Upper lobe of right lung (tissue), 1 donor: ENCODE measurements at regions not wholly inside any gene's neighbourhood (a gene's known extent, or its start where the extent isn't known, plus 50 kb on each side); places are given as distances from the start of the nearest gene placed in this dataset.
"Not testable (repeated sequence)": the region's sequence is repeated elsewhere in the genome, so short reads cannot be mapped to it uniquely, and the experiment has no call there.

Experiments used
- ATAC-seq: fragments of 200-7000 bp; cut with Tn5 transposase; one replicate; pipeline ENCODE4 v1.9.1; 2020; ENCODE audit warnings: mild to moderate bottlenecking, moderate library complexity
- DNase-seq: peaks from one replicate; pipeline ENCODE4 v3.0.0-alpha.2; 2020
- H3K27ac ChIP-seq: fragments of 200-600 bp; one replicate; pipeline ENCODE4 v1.8.0; 2022
- H3K27me3 ChIP-seq: fragments of 200-600 bp; one replicate; pipeline ENCODE4 v1.8.0; 2022; ENCODE audit warnings: mild to moderate bottlenecking
- H3K36me3 ChIP-seq: fragments of 200-600 bp; one replicate; pipeline ENCODE4 v1.8.0; 2022
- H3K4me1 ChIP-seq: fragments of 200-600 bp; one replicate; pipeline ENCODE4 v1.8.0; 2022
- H3K4me3 ChIP-seq: fragments of 200-600 bp; one replicate; pipeline ENCODE4 v1.8.0; 2022; ENCODE audit warnings: mild to moderate bottlenecking
- H3K9me3 ChIP-seq: fragments of 200-600 bp; one replicate; pipeline ENCODE4 v1.8.0; 2022
- intact Hi-C: fragments of 100-400 bp; cut with DNase I; formaldehyde crosslinking; loops from one replicate; pipeline ENCODE4 v1.11.0; 2022
- TF ChIP-seq, protein P1 (sequence below): fragments of 200-600 bp; IDR thresholded peaks from one replicate; pipeline ENCODE4 v1.8.0; 2022; ENCODE audit warnings: antibody characterized with exemption
- donor health status: DM: no; HTN: yes; CAD: no; lungs with severe emphysema.

DNA sequence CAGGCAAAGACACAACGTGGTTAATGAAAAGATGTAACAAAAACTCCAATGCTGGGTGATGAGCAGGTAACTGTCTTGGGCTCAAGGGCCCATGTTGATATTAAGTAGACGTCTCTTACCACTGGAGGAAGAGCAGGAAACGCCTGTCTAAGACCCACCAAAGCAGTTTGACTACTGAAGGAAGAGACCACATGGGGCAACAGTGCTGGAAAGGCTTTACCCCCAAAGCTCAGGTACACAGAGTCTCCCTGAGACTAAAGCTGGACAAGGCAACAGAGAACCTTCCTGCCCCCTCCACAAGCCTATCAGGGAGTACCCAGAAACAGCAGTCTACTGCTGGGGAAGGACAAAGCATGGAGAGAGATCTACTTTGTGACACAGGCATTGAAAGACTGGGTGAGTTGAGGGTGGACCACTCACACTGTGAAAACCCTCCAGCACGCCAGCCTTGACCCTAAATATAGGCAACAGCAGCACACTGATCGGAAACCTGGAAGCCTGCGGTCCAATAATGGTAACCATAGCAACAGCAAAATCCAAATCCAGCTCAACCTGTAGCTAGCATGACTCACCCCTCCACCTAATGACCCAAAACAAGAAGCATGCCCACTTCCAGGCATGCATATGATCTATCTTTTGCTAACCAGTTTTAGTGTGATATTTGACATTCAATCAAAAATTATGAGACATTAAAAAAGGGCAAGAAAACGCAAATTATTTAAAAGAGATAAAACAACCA, 270.5 kb upstream of the SDK2 start:
- intact Hi-C loops: no loop called here
- TF ChIP-seq, protein P1, sequence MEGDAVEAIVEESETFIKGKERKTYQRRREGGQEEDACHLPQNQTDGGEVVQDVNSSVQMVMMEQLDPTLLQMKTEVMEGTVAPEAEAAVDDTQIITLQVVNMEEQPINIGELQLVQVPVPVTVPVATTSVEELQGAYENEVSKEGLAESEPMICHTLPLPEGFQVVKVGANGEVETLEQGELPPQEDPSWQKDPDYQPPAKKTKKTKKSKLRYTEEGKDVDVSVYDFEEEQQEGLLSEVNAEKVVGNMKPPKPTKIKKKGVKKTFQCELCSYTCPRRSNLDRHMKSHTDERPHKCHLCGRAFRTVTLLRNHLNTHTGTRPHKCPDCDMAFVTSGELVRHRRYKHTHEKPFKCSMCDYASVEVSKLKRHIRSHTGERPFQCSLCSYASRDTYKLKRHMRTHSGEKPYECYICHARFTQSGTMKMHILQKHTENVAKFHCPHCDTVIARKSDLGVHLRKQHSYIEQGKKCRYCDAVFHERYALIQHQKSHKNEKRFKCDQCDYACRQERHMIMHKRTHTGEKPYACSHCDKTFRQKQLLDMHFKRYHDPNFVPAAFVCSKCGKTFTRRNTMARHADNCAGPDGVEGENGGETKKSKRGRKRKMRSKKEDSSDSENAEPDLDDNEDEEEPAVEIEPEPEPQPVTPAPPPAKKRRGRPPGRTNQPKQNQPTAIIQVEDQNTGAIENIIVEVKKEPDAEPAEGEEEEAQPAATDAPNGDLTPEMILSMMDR: no peak

DNA sequence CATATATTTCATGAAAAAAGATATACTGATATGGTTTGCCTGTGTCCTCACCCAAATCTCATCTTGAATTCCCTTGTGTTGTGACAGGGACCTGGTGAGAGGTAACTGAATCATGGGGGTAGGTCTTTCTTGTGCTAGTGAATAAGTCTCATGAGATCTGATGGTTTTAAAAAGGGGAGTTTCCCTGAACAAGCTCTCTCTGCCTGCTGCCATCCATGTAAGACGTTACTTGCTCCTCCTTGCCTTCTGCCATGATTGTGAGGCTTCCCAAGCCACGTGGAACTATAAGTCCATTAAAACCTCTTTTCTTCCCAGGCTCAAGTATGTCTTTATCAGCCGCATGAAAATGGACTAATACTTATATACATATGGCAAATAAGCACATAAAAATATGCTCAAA, 274.8 kb upstream of the SDK2 start:
- H3K36me3 ChIP-seq, H3K9me3 ChIP-seq, H3K27ac ChIP-seq, ATAC-seq, H3K27me3 ChIP-seq, intact Hi-C loops, H3K4me1 ChIP-seq, H3K4me3 ChIP-seq, DNase-seq: not testable (repeated sequence)

More for the DNA sequence above, 270.5 kb upstream of the SDK2 start:
- Histone ChIP-seq H3K4me3 (no peak overlapping the region), H3K36me3 (no peaks in the 10 kb centered on the region), H3K4me1 (no peaks in the 10 kb centered on the region), H3K27ac (no peak overlapping the region), H3K9me3 (no peaks in the 10 kb centered on the region), H3K27me3 (no peaks in the 10 kb centered on the region)
- ATAC-seq (no peak), DNase-seq (no peak)

DNA sequence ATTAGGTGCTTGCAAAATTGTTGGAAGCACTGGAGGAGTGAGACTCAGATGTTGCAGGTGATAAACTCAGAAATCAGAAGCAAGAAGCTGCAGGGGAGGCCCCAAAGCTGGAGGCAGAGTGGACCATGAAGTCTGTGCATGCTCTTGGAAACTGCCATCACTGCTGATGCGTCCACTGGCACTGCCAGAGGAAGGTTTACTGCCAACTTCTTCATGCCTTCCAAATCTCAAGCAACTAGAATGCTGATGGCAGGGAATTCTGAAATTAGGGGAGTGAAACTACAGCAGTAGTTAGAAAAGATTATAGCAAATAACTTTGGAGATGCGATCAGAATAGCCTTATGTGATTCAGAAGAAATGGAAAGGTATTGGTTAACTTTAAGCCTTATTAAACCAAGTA, 277.1 kb upstream of the SDK2 start:
- Histone ChIP-seq H3K9me3 (no peaks in the 10 kb centered on the region), H3K27me3 (peaks cover 6% of the 10 kb centered on the region), H3K4me3 (no peak overlapping the region), H3K27ac (no peak overlapping the region), H3K4me1 (no peaks in the 10 kb centered on the region), H3K36me3 (no peaks in the 10 kb centered on the region)
- DNase-seq: no peak
- ATAC-seq: no peak
- intact Hi-C loops: no loop called here
- TF ChIP-seq, protein P1: no peak

DNA sequence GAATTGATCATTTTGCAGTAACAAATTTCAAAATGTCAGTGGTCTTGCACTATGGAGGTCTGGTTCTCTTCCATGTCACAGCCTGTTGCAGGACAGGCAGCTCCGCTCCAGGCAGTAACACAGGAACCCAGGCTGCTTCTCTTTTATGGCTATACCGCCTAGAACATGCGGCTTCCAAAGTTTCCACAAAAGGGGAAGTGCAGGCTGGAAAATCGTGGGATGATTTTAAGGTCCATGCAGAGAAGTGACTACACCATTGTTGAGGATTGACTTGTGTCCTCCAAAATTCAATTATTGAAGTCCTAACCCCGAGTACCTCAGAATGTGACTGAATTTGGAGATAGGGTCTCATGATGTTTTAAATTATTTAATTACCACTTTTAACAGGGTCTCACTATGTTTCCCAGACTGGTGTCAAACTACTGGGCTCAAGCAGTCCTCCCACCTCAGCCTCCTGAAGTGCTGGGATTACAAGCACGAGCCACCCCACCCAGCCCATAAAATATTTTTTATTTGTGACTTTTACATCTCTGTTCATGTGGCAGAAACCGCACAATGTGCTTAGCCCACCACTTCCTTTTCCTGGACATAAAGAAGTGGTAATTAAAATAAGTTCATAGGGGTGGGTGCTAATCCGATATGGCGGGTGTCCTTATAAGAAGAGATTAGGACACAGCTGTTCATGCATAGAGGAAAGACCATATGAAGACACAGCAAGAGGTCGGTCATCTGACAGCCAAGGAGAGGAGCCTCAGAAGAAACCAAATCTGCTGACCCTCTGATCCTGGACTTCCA, 279.2 kb upstream of the RPL38 start:
- intact Hi-C loops: no loop called here
- DNase-seq: no peak
- H3K27me3 ChIP-seq: peaks cover 6% of the 10 kb centered on the region
- TF ChIP-seq, protein P1: no peak
- no peaks in the 10 kb centered on the region for H3K4me1 ChIP-seq
- H3K27ac ChIP-seq: no peak overlapping the region
- H3K9me3 ChIP-seq: no peaks in the 10 kb centered on the region
- no peaks in the 10 kb centered on the region for H3K36me3 ChIP-seq
- H3K4me3 ChIP-seq: no peak overlapping the region
- no peak for ATAC-seq

DNA sequence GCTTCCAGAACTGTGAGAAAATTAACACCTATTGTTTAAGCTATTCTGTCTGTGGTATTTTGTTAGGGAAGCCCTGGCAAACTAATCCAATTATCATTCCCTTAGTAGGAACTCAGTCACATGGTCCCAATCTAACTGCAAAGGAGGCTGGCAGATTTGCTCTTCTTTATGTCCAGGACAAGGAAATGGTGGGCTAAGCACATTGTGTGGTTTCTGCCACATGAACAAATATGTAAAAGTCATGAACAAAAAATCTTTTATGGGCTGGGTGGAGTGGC, 278.6 kb upstream of the RPL38 start:
- intact Hi-C loops: no loop called here
- no peak for DNase-seq
- H3K27me3 ChIP-seq: peaks cover 6% of the 10 kb centered on the region
- ATAC-seq: no peak
- H3K4me3 ChIP-seq: no peak overlapping the region
- H3K4me1 ChIP-seq: no peaks in the 10 kb centered on the region
- no peaks in the 10 kb centered on the region for H3K9me3 ChIP-seq
- TF ChIP-seq, protein P1: no peak
- no peaks in the 10 kb centered on the region for H3K36me3 ChIP-seq
- H3K27ac ChIP-seq: no peak overlapping the region

DNA sequence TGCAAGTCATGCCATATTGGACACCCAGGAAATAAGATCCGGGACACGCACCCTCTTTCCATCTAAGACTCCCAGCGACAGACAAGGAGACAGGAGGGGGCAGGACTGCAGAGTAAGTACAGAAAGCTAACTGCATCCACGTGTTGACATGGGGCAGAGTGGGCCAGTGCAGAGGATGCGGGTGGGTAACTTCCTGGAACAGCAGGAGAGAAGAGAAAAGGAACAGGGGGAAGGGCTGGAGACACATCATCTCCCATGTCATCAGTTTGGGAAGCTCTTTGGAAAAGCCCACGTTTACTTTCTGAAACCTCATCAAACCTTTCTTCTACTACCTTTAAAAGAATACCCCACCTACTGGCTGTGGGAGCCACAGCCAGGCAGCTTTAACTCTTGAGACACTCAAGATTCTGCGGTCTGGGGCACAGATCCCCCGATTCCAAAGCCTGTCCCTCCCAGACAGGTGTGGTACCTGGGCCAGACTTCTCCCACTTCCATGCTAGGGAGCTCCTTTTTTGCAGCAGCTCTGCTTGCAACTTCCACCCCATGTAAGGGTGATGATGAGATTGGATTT, 273.5 kb upstream of the RPL38 start:
- Histone ChIP-seq H3K4me3 (no peak overlapping the region), H3K36me3 (no peaks in the 10 kb centered on the region), H3K27ac (no peak overlapping the region), H3K27me3 (no peaks in the 10 kb centered on the region), H3K9me3 (no peaks in the 10 kb centered on the region), H3K4me1 (no peaks in the 10 kb centered on the region)
- TF ChIP-seq, protein P1: no peak
- DNase-seq (no peak), ATAC-seq (no peak)
- intact Hi-C loops: no loop called here
